ENCODE measurements at regions not wholly inside any gene's neighbourhood (a gene's known extent, or its start where the extent isn't known, plus 50 kb on each side); places are given as distances from the start of the nearest gene placed in this dataset.

DNA sequence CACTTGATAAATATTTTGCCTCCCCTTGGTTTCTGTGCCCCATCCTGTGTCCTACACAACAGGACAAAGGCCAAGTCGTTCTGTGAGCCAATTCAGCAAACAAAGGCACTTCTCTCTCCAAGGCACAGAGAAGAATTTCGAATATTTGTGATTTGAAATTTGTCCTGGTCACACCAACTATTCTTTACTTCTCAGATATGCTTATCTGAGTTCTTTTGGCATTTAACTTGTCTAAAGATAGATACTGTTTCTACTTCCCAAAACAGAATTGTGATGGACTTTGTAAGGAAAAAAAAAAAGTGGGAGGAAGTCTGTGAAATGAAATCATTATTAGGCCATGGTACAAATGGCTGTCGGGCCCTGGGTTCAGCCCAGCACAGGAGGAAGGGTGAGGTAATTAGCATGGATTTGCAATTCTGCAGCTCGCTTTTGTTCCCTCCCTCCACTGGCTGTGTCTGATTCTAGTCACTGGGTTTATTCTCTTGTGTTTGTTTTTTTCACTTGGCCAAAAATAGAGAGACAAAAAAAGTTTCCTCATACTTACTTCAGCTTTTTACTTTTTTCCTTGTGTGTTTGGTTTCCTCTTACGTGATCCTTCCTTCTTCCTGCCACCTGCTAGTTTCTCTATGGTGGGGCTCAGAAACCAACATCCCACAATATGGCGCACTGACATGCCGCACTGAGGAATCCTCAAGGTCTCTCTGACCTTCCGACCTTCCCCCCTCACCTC lies 108.2 kb upstream of the MKLN1 start:
- Mint-ChIP-seq H3K27me3 (no peaks in the 10 kb centered on the region), H3K4me3 (peak overlapping the region; percentile 42), H3K9me3 (ENCODE audit: insufficient read depth) (no peaks in the 10 kb centered on the region), H3K27ac (peak overlapping the region; percentile 83), H3K4me1 (peaks cover 32% of the 10 kb centered on the region)
- Histone ChIP-seq H3K4me3 (ENCODE audit: control extremely low read depth in 1 of 5, extremely low read depth in 1 of 5, insufficient read depth in 1 of 5, low read depth in 2 of 5, low read length in 4 of 5) (no peak overlapping the region), H2AFZ (ENCODE audit: insufficient read depth, low read depth, low read length, poor library complexity, severe bottlenecking) (peak overlapping the region; percentile 66), H3K27me3 (replicated peaks in 1 of 4; ENCODE audit: control extremely low read depth in 1 of 4, control insufficient read depth in 3 of 4, insufficient read depth in 4 of 4, low read length in 3 of 4) (no peaks in the 10 kb centered on the region), H3K27ac (ENCODE audit: low read length in 2 of 2) (peak overlapping the region; percentile 26 to 73), H3K4me2 (replicated peaks; ENCODE audit: low read depth, low read length, poor library complexity, severe bottlenecking) (peak overlapping the region; percentile 26), H3K36me3 (replicated peaks in 1 of 2; ENCODE audit: control extremely low read depth in 1 of 2, control insufficient read depth in 1 of 2, extremely low read depth in 1 of 2, insufficient read depth in 2 of 2, low read length in 1 of 2) (no peaks in the 10 kb centered on the region), H3K9me3 (ENCODE audit: control extremely low read depth in 1 of 3, control insufficient read depth in 2 of 3, insufficient read depth in 1 of 3, low read length in 2 of 3) (peaks cover 0 to 3% (median 0%) of the 10 kb centered on the region in 3 donors), H3K79me2 (ENCODE audit: control insufficient read depth, insufficient read depth, low read length) (no peaks in the 10 kb centered on the region), H3K4me1 (ENCODE audit: control insufficient read depth in 2 of 2, insufficient read depth in 2 of 2, low read length in 2 of 2) (peaks cover 23 to 25% of the 10 kb centered on the region in 2 donors), H3K9ac (ENCODE audit: low read length) (peak overlapping the region; percentile 5), H4K20me1 (ENCODE audit: control insufficient read depth, insufficient read depth, low read length, poor library complexity, severe bottlenecking) (no peaks in the 10 kb centered on the region)
- WGBS (ENCODE audit: insufficient coverage) = 17% methylated on average over 4 of the region's 8 CpGs
- DNase-seq (peak; percentile 53), ATAC-seq (ENCODE audit: low read depth) (peak; percentile 72)
- ChIA-PET POLR2A (no interaction called here), CTCF (interaction anchor here (0.9 kb wide), 1 partner anchor 238 kb away, joined by 3 read pairs; no protein-coding TSS in a partner anchor)
- TF ChIP-seq, protein P1, sequence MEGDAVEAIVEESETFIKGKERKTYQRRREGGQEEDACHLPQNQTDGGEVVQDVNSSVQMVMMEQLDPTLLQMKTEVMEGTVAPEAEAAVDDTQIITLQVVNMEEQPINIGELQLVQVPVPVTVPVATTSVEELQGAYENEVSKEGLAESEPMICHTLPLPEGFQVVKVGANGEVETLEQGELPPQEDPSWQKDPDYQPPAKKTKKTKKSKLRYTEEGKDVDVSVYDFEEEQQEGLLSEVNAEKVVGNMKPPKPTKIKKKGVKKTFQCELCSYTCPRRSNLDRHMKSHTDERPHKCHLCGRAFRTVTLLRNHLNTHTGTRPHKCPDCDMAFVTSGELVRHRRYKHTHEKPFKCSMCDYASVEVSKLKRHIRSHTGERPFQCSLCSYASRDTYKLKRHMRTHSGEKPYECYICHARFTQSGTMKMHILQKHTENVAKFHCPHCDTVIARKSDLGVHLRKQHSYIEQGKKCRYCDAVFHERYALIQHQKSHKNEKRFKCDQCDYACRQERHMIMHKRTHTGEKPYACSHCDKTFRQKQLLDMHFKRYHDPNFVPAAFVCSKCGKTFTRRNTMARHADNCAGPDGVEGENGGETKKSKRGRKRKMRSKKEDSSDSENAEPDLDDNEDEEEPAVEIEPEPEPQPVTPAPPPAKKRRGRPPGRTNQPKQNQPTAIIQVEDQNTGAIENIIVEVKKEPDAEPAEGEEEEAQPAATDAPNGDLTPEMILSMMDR (IDR thresholded peaks at IDR 0.05) = no peak
- no peak for TF ChIP-seq EZH2 (IDR thresholded peaks at IDR 0.05; ENCODE audit: borderline replicate concordance, insufficient read depth, low read depth, low read length, poor library complexity, severe bottlenecking)
- intact Hi-C loops (cut with micrococcal nuclease) = loop anchor here (1.0 kb wide), 1 partner anchor 12 kb away; no protein-coding TSS in a partner anchor

DNA sequence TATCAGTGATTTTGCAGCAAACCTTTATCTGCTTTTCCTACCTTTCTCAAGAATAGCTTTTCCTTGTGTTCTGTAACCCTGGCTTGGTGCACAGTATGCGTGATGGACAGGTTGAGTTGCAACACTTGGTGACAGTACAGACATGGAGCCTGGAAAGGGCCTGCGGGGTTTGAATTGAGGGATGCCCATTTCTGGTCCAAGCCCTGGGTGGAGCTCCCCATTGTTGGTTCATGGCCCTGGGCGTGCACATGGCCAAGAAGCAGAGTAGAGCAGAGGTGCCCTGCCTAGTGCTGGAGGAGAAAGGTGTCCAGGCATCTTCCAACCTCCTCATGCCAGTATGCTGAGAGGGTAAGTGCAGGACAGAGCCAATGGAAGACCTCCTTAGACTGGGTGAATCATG lies 106.6 kb upstream of the MKLN1 start:
- H2AFZ ChIP-seq (ENCODE audit: insufficient read depth, low read depth, low read length, poor library complexity, severe bottlenecking) = no peak overlapping the region
- intact Hi-C loops (cut with micrococcal nuclease) = no loop called here
- H3K4me3 Mint-ChIP-seq = no peak overlapping the region
- peaks cover 36% of the 10 kb centered on the region for H3K4me1 Mint-ChIP-seq
- 100% methylated on average over 3 of the region's 3 CpGs for WGBS (ENCODE audit: insufficient coverage)
- H3K27me3 ChIP-seq (replicated peaks in 1 of 4; ENCODE audit: control extremely low read depth in 1 of 4, control insufficient read depth in 3 of 4, insufficient read depth in 4 of 4, low read length in 3 of 4) = no peaks in the 10 kb centered on the region
- H3K79me2 ChIP-seq (ENCODE audit: control insufficient read depth, insufficient read depth, low read length) = no peaks in the 10 kb centered on the region
- no peaks in the 10 kb centered on the region for H3K9me3 Mint-ChIP-seq (ENCODE audit: insufficient read depth)
- ATAC-seq (ENCODE audit: low read depth) (no peak), DNase-seq (no peak)
- no peaks in the 10 kb centered on the region for H3K36me3 ChIP-seq (replicated peaks in 1 of 2; ENCODE audit: control extremely low read depth in 1 of 2, control insufficient read depth in 1 of 2, extremely low read depth in 1 of 2, insufficient read depth in 2 of 2, low read length in 1 of 2)
- no peak overlapping the region for H3K4me3 ChIP-seq (ENCODE audit: control extremely low read depth in 1 of 5, extremely low read depth in 1 of 5, insufficient read depth in 1 of 5, low read depth in 2 of 5, low read length in 4 of 5)
- peaks cover 23 to 25% of the 10 kb centered on the region in 2 donors for H3K4me1 ChIP-seq (ENCODE audit: control insufficient read depth in 2 of 2, insufficient read depth in 2 of 2, low read length in 2 of 2)
- TF ChIP-seq EZH2 (IDR thresholded peaks at IDR 0.05; ENCODE audit: borderline replicate concordance, insufficient read depth, low read depth, low read length, poor library complexity, severe bottlenecking) = no peak
- TF ChIP-seq, protein P1 (IDR thresholded peaks at IDR 0.05) = no peak
- H3K9ac ChIP-seq (ENCODE audit: low read length) = no peak overlapping the region
- H3K9me3 ChIP-seq (ENCODE audit: control extremely low read depth in 1 of 3, control insufficient read depth in 2 of 3, insufficient read depth in 1 of 3, low read length in 2 of 3) = peaks cover 0 to 3% (median 0%) of the 10 kb centered on the region in 3 donors
- CTCF ChIA-PET = interaction anchor here (1.0 kb wide), 1 partner anchor 42 kb away, joined by 5 read pairs; no protein-coding TSS in a partner anchor
- peak overlapping the region; percentile 50 for H3K27ac Mint-ChIP-seq
- no peaks in the 10 kb centered on the region for H3K27me3 Mint-ChIP-seq
- POLR2A ChIA-PET = no interaction called here
- H3K4me2 ChIP-seq (replicated peaks; ENCODE audit: low read depth, low read length, poor library complexity, severe bottlenecking) = no peak overlapping the region
- H4K20me1 ChIP-seq (ENCODE audit: control insufficient read depth, insufficient read depth, low read length, poor library complexity, severe bottlenecking) = no peaks in the 10 kb centered on the region
- no peak overlapping the region for H3K27ac ChIP-seq (ENCODE audit: low read length in 2 of 2)

Measured in B cell (primary cell).